C4-2B (cell line): ENCODE measurements at regions not wholly inside any gene's neighbourhood (a gene's known extent, or its start where the extent isn't known, plus 50 kb on each side); places are given as distances from the start of the nearest gene placed in this dataset.
"Not testable (repeated sequence)": the region's sequence is repeated elsewhere in the genome, so short reads cannot be mapped to it uniquely, and the experiment has no call there.

Source experiments
- H3K27ac ChIP-seq: fragments of 450-650 bp; 2 replicates; pipeline ENCODE4 v1.5.1; 2017
- ZFX ChIP-seq: fragments of 450-650 bp; IDR thresholded peaks from 2 replicates; pipeline ENCODE4 v1.6.1; 2017
- TF ChIP-seq, protein P1 (sequence below): fragments of 450-650 bp; conservative IDR thresholded peaks from 2 replicates; pipeline ENCODE4 v1.5.1; 2017; ENCODE audit warnings: mild to moderate bottlenecking

DNA sequence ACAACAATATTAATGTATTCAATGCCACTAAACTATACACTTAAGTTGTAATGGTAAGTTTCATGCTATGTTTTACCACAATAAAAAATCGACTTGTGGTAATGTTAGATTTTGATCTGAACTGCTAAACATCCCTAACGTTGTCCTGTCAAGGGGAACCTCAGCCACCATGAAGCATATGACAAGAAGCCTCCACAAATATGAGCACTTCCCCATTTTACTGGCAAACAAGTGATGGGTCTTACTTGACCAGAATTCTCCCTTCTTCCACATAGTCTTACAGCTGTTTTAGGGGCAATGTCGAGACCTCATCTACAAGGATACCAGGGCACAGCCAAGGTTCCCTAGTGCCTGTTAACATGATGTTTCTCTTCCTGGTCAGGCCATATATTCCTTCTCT lies 124.2 kb upstream of the ABI3BP start:
- H3K27ac ChIP-seq = no peak overlapping the region
- TF ChIP-seq ZFX = no peak
- TF ChIP-seq, protein P1, sequence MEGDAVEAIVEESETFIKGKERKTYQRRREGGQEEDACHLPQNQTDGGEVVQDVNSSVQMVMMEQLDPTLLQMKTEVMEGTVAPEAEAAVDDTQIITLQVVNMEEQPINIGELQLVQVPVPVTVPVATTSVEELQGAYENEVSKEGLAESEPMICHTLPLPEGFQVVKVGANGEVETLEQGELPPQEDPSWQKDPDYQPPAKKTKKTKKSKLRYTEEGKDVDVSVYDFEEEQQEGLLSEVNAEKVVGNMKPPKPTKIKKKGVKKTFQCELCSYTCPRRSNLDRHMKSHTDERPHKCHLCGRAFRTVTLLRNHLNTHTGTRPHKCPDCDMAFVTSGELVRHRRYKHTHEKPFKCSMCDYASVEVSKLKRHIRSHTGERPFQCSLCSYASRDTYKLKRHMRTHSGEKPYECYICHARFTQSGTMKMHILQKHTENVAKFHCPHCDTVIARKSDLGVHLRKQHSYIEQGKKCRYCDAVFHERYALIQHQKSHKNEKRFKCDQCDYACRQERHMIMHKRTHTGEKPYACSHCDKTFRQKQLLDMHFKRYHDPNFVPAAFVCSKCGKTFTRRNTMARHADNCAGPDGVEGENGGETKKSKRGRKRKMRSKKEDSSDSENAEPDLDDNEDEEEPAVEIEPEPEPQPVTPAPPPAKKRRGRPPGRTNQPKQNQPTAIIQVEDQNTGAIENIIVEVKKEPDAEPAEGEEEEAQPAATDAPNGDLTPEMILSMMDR = no peak

DNA sequence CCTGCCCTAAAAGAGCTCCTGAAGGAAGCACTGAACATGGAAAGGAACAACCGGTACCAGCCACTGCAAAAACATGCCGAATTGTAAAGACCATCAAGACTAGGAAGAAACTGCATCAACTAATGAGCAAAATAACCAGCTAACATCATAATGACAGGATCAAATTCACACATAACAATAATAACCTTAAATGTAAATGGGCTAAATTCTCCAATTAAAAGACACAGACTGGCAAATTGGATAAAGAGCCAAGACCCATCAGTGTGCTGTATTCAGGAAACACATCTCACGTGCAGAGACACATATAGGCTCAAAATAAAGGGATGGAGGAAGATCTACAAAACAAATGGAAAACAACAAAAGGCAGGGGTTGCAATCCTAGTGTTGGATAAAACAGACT lies 117.1 kb upstream of the ABI3BP start:
- not testable (repeated sequence) for H3K27ac ChIP-seq

DNA sequence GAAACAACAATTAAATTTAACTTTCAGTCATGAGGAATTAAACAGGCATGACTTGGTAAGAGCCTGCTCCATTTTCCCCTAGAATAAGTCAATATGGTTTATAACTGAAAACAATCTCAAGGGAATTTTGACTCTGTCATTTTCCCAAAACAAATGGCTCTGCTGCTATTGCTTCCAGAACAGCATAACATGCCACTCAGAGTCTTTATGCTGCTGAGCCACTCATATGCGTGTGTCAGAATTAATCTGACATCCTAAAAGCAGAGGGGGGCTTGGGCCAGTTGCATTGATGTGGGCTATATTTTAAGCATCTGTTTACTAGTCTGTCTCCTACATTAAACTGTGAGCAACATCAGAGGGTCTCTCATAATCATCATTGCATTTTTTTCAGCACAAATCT lies 111.1 kb upstream of the ABI3BP start:
- TF ChIP-seq ZFX = no peak
- TF ChIP-seq, protein P1 = no peak

DNA sequence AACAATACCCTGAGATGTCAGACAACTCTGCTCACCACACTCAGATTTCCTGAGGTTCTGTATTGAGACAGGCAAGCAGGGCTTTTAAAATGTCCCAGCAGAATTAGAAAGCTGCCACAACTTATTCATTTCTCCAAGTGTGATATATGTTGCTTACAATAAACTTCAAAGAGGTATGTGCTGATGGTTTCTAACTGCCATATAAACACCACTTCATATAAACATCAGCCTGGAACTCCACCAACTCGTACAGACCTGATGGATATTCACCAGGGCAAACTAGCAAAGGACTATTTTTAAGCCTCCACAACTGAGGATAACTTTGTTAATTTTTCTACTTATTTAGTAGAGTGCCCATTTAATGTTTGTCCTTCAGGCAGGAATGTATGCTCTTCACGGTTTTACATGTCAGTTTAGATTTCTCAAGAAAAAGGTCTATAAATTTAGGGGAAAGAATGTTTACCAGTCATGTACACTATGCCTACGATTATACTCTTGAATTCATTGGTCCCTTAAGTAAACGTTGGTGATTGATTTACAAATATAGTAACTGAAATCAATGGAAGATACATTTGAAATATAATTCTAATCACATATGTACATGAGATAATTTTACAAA lies 109.6 kb upstream of the ABI3BP start:
- H3K27ac ChIP-seq = no peak overlapping the region
- TF ChIP-seq ZFX = no peak
- TF ChIP-seq, protein P1 = no peak

More for the DNA sequence above, 111.1 kb upstream of the ABI3BP start:
- H3K27ac ChIP-seq = no peak overlapping the region

DNA sequence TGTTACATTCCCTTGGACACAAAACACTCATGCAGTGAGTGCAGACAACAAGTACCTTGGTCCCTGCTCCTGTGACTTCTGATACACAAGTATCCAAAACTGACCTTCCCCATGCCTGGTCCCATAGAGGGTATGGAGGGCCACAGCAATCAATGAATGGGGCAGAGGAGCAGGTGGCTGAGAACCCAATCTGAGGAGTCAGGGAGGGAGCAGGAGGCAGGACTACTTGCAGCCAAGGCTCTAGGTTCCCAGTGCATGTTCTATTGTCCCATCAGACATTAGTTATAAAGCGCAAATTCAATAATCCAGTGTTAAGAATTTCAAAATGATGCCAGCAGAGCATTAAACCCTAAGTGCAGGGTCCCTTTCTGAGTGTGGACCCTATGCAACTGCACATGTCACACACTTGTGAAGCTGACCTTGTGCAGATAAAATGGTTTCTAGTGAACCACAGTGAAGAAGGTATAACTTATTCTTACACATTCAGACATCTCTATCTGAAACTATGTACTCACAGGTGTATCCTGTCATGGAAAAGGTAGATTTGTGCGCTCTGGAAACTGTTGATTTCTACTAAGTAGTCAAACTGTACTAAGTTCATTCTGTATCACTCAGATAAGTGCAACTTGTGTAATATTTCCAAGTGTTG lies 107.3 kb upstream of the ABI3BP start:
- TF ChIP-seq, protein P1 = no peak
- TF ChIP-seq ZFX = no peak

DNA sequence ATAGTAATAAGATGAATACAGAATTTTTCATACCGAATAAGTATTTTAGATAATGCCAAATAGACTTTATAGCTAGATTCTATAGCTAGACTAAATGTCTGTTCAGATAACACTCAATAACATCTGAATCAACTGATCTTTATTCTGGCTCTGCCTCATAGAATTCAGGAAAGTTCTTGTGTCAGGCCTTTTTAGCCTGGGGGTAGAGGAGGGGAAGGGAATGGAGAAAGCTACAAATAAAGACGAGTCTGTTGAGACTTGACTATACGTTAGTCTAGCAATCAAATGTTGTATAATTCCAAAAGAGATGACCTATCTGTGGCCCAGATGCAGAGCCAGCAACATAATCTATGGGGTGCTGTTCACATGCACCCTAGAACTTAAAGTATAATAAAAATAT lies 106.6 kb upstream of the ABI3BP start:
- H3K27ac ChIP-seq = no peak overlapping the region
- TF ChIP-seq ZFX = no peak
- TF ChIP-seq, protein P1 = no peak

More for the DNA sequence above, 107.3 kb upstream of the ABI3BP start:
- no peak overlapping the region for H3K27ac ChIP-seq

DNA sequence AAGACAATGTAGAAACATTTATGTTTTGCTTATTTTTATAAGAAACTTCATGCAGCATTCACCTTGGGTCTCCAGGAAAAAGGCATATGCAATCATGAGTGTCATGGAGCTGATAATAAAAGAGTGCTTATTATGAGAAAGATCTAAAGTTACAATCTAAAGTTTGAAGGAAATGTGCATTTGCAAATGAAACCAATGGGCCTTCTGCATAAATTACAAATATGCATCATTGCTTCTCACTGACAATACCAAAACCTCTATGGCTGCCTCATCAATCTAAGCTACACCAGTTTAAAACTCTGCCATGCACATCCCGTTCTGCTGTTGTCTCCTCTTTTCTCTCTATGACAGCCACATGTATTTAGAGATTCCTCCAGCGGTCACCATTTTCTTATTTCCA lies 103.2 kb upstream of the ABI3BP start:
- TF ChIP-seq, protein P1 = no peak
- TF ChIP-seq ZFX = no peak
- no peak overlapping the region for H3K27ac ChIP-seq
